ENCODE measurements at regions not wholly inside any gene's neighbourhood (a gene's known extent, or its start where the extent isn't known, plus 50 kb on each side); places are given as distances from the start of the nearest gene placed in this dataset.

GRCh38 chr2:189258616-189259365 lies 79.2 kb upstream of the COL5A2 start:
- Histone ChIP-seq H3K36me3 (replicated peaks; ENCODE audit: control insufficient read depth, insufficient read depth, low read length) (no peaks in the 10 kb centered on the region), H3K27me3 (ENCODE audit: control insufficient read depth, insufficient read depth, low read length) (no peaks in the 10 kb centered on the region), H3K4me3 (ENCODE audit: insufficient read depth, low read depth, low read length) (no peak overlapping the region)
- no peak for DNase-seq

GRCh38 chr2:189260361-189260814 lies 80.8 kb upstream of the COL5A2 start:
- no peak overlapping the region for H3K4me3 ChIP-seq (ENCODE audit: insufficient read depth, low read depth, low read length)
- H3K36me3 ChIP-seq (replicated peaks; ENCODE audit: control insufficient read depth, insufficient read depth, low read length) = no peaks in the 10 kb centered on the region
- no peaks in the 10 kb centered on the region for H3K27me3 ChIP-seq (ENCODE audit: control insufficient read depth, insufficient read depth, low read length)
- DNase-seq = no peak

- no peak overlapping the region for H3K4me3 ChIP-seq (ENCODE audit: insufficient read depth, low read depth, low read length)
- H3K36me3 ChIP-seq (replicated peaks; ENCODE audit: control insufficient read depth, insufficient read depth, low read length) = no peaks in the 10 kb centered on the region
- no peak for DNase-seq
- no peaks in the 10 kb centered on the region for H3K27me3 ChIP-seq (ENCODE audit: control insufficient read depth, insufficient read depth, low read length)
Observed at GRCh38 chr2:189261431-189261841, 81.9 kb upstream of the COL5A2 start.

GRCh38 chr2:189261916-189262315 lies 82.4 kb upstream of the COL5A2 start:
- Histone ChIP-seq H3K36me3 (replicated peaks; ENCODE audit: control insufficient read depth, insufficient read depth, low read length) (no peaks in the 10 kb centered on the region), H3K27me3 (ENCODE audit: control insufficient read depth, insufficient read depth, low read length) (no peaks in the 10 kb centered on the region), H3K4me3 (ENCODE audit: insufficient read depth, low read depth, low read length) (no peak overlapping the region)
- DNase-seq = no peak

GRCh38 chr2:189265696-189266320 lies 86.2 kb upstream of the COL5A2 start:
- Histone ChIP-seq H3K27me3 (ENCODE audit: control insufficient read depth, insufficient read depth, low read length) (no peaks in the 10 kb centered on the region), H3K4me3 (ENCODE audit: insufficient read depth, low read depth, low read length) (no peak overlapping the region), H3K36me3 (replicated peaks; ENCODE audit: control insufficient read depth, insufficient read depth, low read length) (no peaks in the 10 kb centered on the region)
- no peak for DNase-seq

- no peaks in the 10 kb centered on the region for H3K27me3 ChIP-seq (ENCODE audit: control insufficient read depth, insufficient read depth, low read length)
- no peak for DNase-seq
- H3K36me3 ChIP-seq (replicated peaks; ENCODE audit: control insufficient read depth, insufficient read depth, low read length) = no peaks in the 10 kb centered on the region
- no peak overlapping the region for H3K4me3 ChIP-seq (ENCODE audit: insufficient read depth, low read depth, low read length)
Observed at GRCh38 chr2:189267491-189267890, 87.9 kb upstream of the COL5A2 start.

- no peaks in the 10 kb centered on the region for H3K36me3 ChIP-seq (replicated peaks; ENCODE audit: control insufficient read depth, insufficient read depth, low read length)
- H3K27me3 ChIP-seq (ENCODE audit: control insufficient read depth, insufficient read depth, low read length) = no peaks in the 10 kb centered on the region
- H3K4me3 ChIP-seq (ENCODE audit: insufficient read depth, low read depth, low read length) = no peak overlapping the region
- no peak for DNase-seq
Observed at GRCh38 chr2:189267925-189268579, 88.5 kb upstream of the COL5A2 start.

- no peak overlapping the region for H3K4me3 ChIP-seq (ENCODE audit: insufficient read depth, low read depth, low read length)
- no peak for DNase-seq
- no peaks in the 10 kb centered on the region for H3K27me3 ChIP-seq (ENCODE audit: control insufficient read depth, insufficient read depth, low read length)
- no peaks in the 10 kb centered on the region for H3K36me3 ChIP-seq (replicated peaks; ENCODE audit: control insufficient read depth, insufficient read depth, low read length)
Observed at GRCh38 chr2:189268763-189269162, 89.2 kb upstream of the COL5A2 start.

- no peaks in the 10 kb centered on the region for H3K36me3 ChIP-seq (replicated peaks; ENCODE audit: control insufficient read depth, insufficient read depth, low read length)
- H3K4me3 ChIP-seq (ENCODE audit: insufficient read depth, low read depth, low read length) = no peak overlapping the region
- no peak for DNase-seq
Observed at GRCh38 chr2:189273734-189274133, 94.2 kb upstream of the COL5A2 start.

GRCh38 chr2:189274361-189274760 lies 94.8 kb upstream of the COL5A2 start:
- DNase-seq = no peak
- H3K36me3 ChIP-seq (replicated peaks; ENCODE audit: control insufficient read depth, insufficient read depth, low read length) = no peaks in the 10 kb centered on the region
- H3K4me3 ChIP-seq (ENCODE audit: insufficient read depth, low read depth, low read length) = no peak overlapping the region
- H3K27me3 ChIP-seq (ENCODE audit: control insufficient read depth, insufficient read depth, low read length) = no peaks in the 10 kb centered on the region

More at GRCh38 chr2:189273734-189274133, 94.2 kb upstream of the COL5A2 start:
- no peaks in the 10 kb centered on the region for H3K27me3 ChIP-seq (ENCODE audit: control insufficient read depth, insufficient read depth, low read length)

- no peaks in the 10 kb centered on the region for H3K27me3 ChIP-seq (ENCODE audit: control insufficient read depth, insufficient read depth, low read length)
- no peaks in the 10 kb centered on the region for H3K36me3 ChIP-seq (replicated peaks; ENCODE audit: control insufficient read depth, insufficient read depth, low read length)
- no peak for DNase-seq
- H3K4me3 ChIP-seq (ENCODE audit: insufficient read depth, low read depth, low read length) = no peak overlapping the region
Observed at GRCh38 chr2:189276277-189276676, 96.7 kb upstream of the COL5A2 start.

GRCh38 chr2:189281201-189281600 lies 101.6 kb upstream of the COL5A2 start:
- no peaks in the 10 kb centered on the region for H3K27me3 ChIP-seq (ENCODE audit: control insufficient read depth, insufficient read depth, low read length)
- DNase-seq = no peak

GRCh38 chr2:189285349-189285748 lies 105.8 kb upstream of the COL5A2 start:
- no peak overlapping the region for H3K4me3 ChIP-seq (ENCODE audit: insufficient read depth, low read depth, low read length)
- H3K27me3 ChIP-seq (ENCODE audit: control insufficient read depth, insufficient read depth, low read length) = no peaks in the 10 kb centered on the region
- no peaks in the 10 kb centered on the region for H3K36me3 ChIP-seq (replicated peaks; ENCODE audit: control insufficient read depth, insufficient read depth, low read length)
- DNase-seq = no peak

More at GRCh38 chr2:189281201-189281600, 101.6 kb upstream of the COL5A2 start:
- H3K4me3 ChIP-seq (ENCODE audit: insufficient read depth, low read depth, low read length) = no peak overlapping the region
- no peaks in the 10 kb centered on the region for H3K36me3 ChIP-seq (replicated peaks; ENCODE audit: control insufficient read depth, insufficient read depth, low read length)

- H3K27me3 ChIP-seq (ENCODE audit: control insufficient read depth, insufficient read depth, low read length) = no peaks in the 10 kb centered on the region
- no peak for DNase-seq
Observed at GRCh38 chr2:189285962-189286645, 106.5 kb upstream of the COL5A2 start.

More at GRCh38 chr2:189285962-189286645, 106.5 kb upstream of the COL5A2 start:
- Histone ChIP-seq H3K36me3 (replicated peaks; ENCODE audit: control insufficient read depth, insufficient read depth, low read length) (no peaks in the 10 kb centered on the region), H3K4me3 (ENCODE audit: insufficient read depth, low read depth, low read length) (no peak overlapping the region)
